ENCODE measurements at regions not wholly inside any gene's neighbourhood (a gene's known extent, or its start where the extent isn't known, plus 50 kb on each side); places are given as distances from the start of the nearest gene placed in this dataset.

- POLR2A ChIA-PET, result no interaction called here
- Mint-ChIP-seq H3K27ac (no peak overlapping the region), H3K36me3 (ENCODE audit: low read depth) (no peaks in the 10 kb centered on the region), H3K9me3 (peaks cover 9% of the 10 kb centered on the region), H3K4me3 (no peak overlapping the region), H3K4me1 (ENCODE audit: low read depth) (no peaks in the 10 kb centered on the region), H3K27me3 (no peaks in the 10 kb centered on the region)
- TF ChIP-seq CTCF (IDR thresholded peaks at IDR 0.05), result no peak
- CTCF ChIA-PET, result no interaction called here
- intact Hi-C loops (cut with micrococcal nuclease), result no loop called here
- DNase-seq (no peak), ATAC-seq (no peak)
Observed at GRCh38 chr2:56502616-56503015, 318.8 kb downstream of the CCDC85A start.

GRCh38 chr2:56505885-56506284 lies 322.1 kb downstream of the CCDC85A start:
- no peak for TF ChIP-seq CTCF (IDR thresholded peaks at IDR 0.05)
- no peaks in the 10 kb centered on the region for H3K27me3 Mint-ChIP-seq
- ATAC-seq (no peak), DNase-seq (no peak)
- intact Hi-C loops (cut with micrococcal nuclease), result no loop called here
- no peak overlapping the region for H3K27ac Mint-ChIP-seq
- ChIA-PET POLR2A (no interaction called here), CTCF (no interaction called here)
- H3K4me1 Mint-ChIP-seq (ENCODE audit: low read depth), result no peaks in the 10 kb centered on the region
- peaks cover 2% of the 10 kb centered on the region for H3K9me3 Mint-ChIP-seq
- no peaks in the 10 kb centered on the region for H3K36me3 Mint-ChIP-seq (ENCODE audit: low read depth)
- H3K4me3 Mint-ChIP-seq, result no peak overlapping the region

GRCh38 chr2:56508662-56509061 lies 324.9 kb downstream of the CCDC85A start:
- ChIA-PET POLR2A (no interaction called here), CTCF (no interaction called here)
- no peaks in the 10 kb centered on the region for H3K27me3 Mint-ChIP-seq
- no peaks in the 10 kb centered on the region for H3K36me3 Mint-ChIP-seq (ENCODE audit: low read depth)
- intact Hi-C loops (cut with micrococcal nuclease), result no loop called here
- H3K4me3 Mint-ChIP-seq, result no peak overlapping the region
- peaks cover 4% of the 10 kb centered on the region for H3K9me3 Mint-ChIP-seq
- H3K27ac Mint-ChIP-seq, result no peak overlapping the region
- no peak for TF ChIP-seq CTCF (IDR thresholded peaks at IDR 0.05)
- no peaks in the 10 kb centered on the region for H3K4me1 Mint-ChIP-seq (ENCODE audit: low read depth)
- ATAC-seq (no peak), DNase-seq (no peak)

GRCh38 chr2:56510610-56511009 lies 326.8 kb downstream of the CCDC85A start:
- H3K27me3 Mint-ChIP-seq, result no peaks in the 10 kb centered on the region
- no peaks in the 10 kb centered on the region for H3K4me1 Mint-ChIP-seq (ENCODE audit: low read depth)
- no peak overlapping the region for H3K27ac Mint-ChIP-seq
- no peak for DNase-seq
- no peaks in the 10 kb centered on the region for H3K36me3 Mint-ChIP-seq (ENCODE audit: low read depth)
- TF ChIP-seq CTCF (IDR thresholded peaks at IDR 0.05), result no peak
- no peak overlapping the region for H3K4me3 Mint-ChIP-seq
- ChIA-PET CTCF (no interaction called here), POLR2A (no interaction called here)
- ATAC-seq, result no peak
- H3K9me3 Mint-ChIP-seq, result peaks cover 4% of the 10 kb centered on the region
- intact Hi-C loops (cut with micrococcal nuclease), result no loop called here

- Mint-ChIP-seq H3K27me3 (no peaks in the 10 kb centered on the region), H3K4me3 (no peak overlapping the region), H3K4me1 (ENCODE audit: low read depth) (no peaks in the 10 kb centered on the region), H3K27ac (no peak overlapping the region), H3K9me3 (peaks cover 4% of the 10 kb centered on the region), H3K36me3 (ENCODE audit: low read depth) (no peaks in the 10 kb centered on the region)
- ChIA-PET CTCF (no interaction called here), POLR2A (interaction anchor here (0.6 kb wide), 1 partner anchor 8 kb away, joined by 3 read pairs; no protein-coding TSS in a partner anchor)
- no peak for TF ChIP-seq CTCF (IDR thresholded peaks at IDR 0.05)
- DNase-seq (no peak), ATAC-seq (no peak)
- intact Hi-C loops (cut with micrococcal nuclease), result no loop called here
Observed at GRCh38 chr2:56515399-56515798, 331.6 kb downstream of the CCDC85A start.

All from activated CD8-positive, alpha-beta T cell treated with anti-CD3 and anti-CD28 coated beads for 36 hours (primary cell).